Loucy (cell line): ENCODE measurements at regions not wholly inside any gene's neighbourhood (a gene's known extent, or its start where the extent isn't known, plus 50 kb on each side); places are given as distances from the start of the nearest gene placed in this dataset.

Experiments
- H2AFZ ChIP-seq: fragments of 200-600 bp; sonication (generic); 2 replicates; pipeline ENCODE4 v1.6.0; 2016; ENCODE audit warnings: antibody characterized with exemption, mild to moderate bottlenecking, low read length, moderate library complexity
- H3F3A ChIP-seq: fragments of 200-600 bp; 2 replicates; pipeline ENCODE4 v1.6.0; 2016; ENCODE audit warnings: antibody characterized with exemption, low read depth, mild to moderate bottlenecking
- H3K27me3 ChIP-seq: fragments of 200-600 bp; sonication (generic); 2 replicates; pipeline ENCODE4 v1.6.1; 2014; ENCODE audit warnings: low read length, mild to moderate bottlenecking; ENCODE audit not compliant: insufficient read depth, poor library complexity, severe bottlenecking
- H3K36me3 ChIP-seq: fragments of 200-600 bp; sonication (generic); 2 replicates; pipeline ENCODE4 v1.6.1; 2016; ENCODE audit warnings: low read length; ENCODE audit not compliant: insufficient read depth
- H3K4me1 ChIP-seq: fragments of 200-600 bp; sonication (generic); 2 replicates; pipeline ENCODE4 v1.5.1; 2014; ENCODE audit warnings: low read length, mild to moderate bottlenecking; ENCODE audit not compliant: insufficient read depth, poor library complexity, severe bottlenecking
- H3K4me2 ChIP-seq: fragments of 200-600 bp; sonication (generic); 2 replicates; pipeline ENCODE4 v1.6.0; 2014; ENCODE audit warnings: antibody characterized with exemption, low read length, low read depth, mild to moderate bottlenecking; ENCODE audit not compliant: poor library complexity, severe bottlenecking
- H3K4me3 ChIP-seq: fragments of 200-600 bp; sonication (generic); 2 replicates; pipeline ENCODE4 v1.5.1; 2014; ENCODE audit warnings: low read length, mild to moderate bottlenecking, mixed read lengths; ENCODE audit not compliant: poor library complexity, severe bottlenecking
- H3K79me2 ChIP-seq: fragments of 200-600 bp; sonication (generic); 2 replicates; pipeline ENCODE4 v1.6.1; 2014; ENCODE audit warnings: low read length; ENCODE audit not compliant: insufficient read depth
- H3K9ac ChIP-seq: fragments of 200-600 bp; sonication (generic); 2 replicates; pipeline ENCODE4 v1.6.0; 2014; ENCODE audit warnings: mild to moderate bottlenecking, low read depth, low read length, moderate library complexity; ENCODE audit not compliant: poor library complexity, severe bottlenecking
- H3K9me2 ChIP-seq: fragments of 200-600 bp; sonication (generic); replicated peaks from 2 replicates; pipeline ENCODE4 v1.6.1; 2016; ENCODE audit warnings: low read depth, low read length, mixed read lengths
- H3K9me3 ChIP-seq: fragments of 200-600 bp; sonication (generic); 2 replicates; pipeline ENCODE4 v1.6.1; 2014; ENCODE audit warnings: mild to moderate bottlenecking, antibody characterized with exemption, low read length, low read depth; ENCODE audit not compliant: insufficient read depth
- H4K20me1 ChIP-seq: fragments of 200-600 bp; sonication (generic); 2 replicates; pipeline ENCODE4 v1.6.0; 2014; ENCODE audit warnings: antibody characterized with exemption, low read length, mild to moderate bottlenecking; ENCODE audit not compliant: insufficient read depth, poor library complexity, severe bottlenecking
- CTCF ChIP-seq: fragments of 200-600 bp; sonication (generic); conservative IDR thresholded peaks from 2 replicates; pipeline ENCODE4 v1.5.1; 2014; ENCODE audit warnings: mild to moderate bottlenecking, antibody characterized with exemption, low read length
- EZH2phosphoT487 ChIP-seq: fragments of 200-600 bp; IDR thresholded peaks from 2 replicates; pipeline ENCODE4 v1.6.1; 2018; ENCODE audit warnings: antibody characterized with exemption, mild to moderate bottlenecking, moderate library complexity, borderline replicate concordance

GRCh38 chr2:136230464-136230863 is 112.5 kb upstream of the CXCR4 start:
- Histone ChIP-seq H3K9me3 (no peaks in the 10 kb centered on the region), H2AFZ (no peak overlapping the region), H3K9me2 (no peaks in the 10 kb centered on the region), H3F3A (no peaks in the 10 kb centered on the region), H4K20me1 (no peaks in the 10 kb centered on the region), H3K79me2 (no peaks in the 10 kb centered on the region), H3K4me3 (no peak overlapping the region), H3K9ac (no peak overlapping the region), H3K4me2 (no peak overlapping the region), H3K36me3 (no peaks in the 10 kb centered on the region), H3K27me3 (no peaks in the 10 kb centered on the region), H3K4me1 (peaks cover 24% of the 10 kb centered on the region)
- no peak for TF ChIP-seq CTCF
- TF ChIP-seq EZH2phosphoT487: no peak

GRCh38 chr2:136226903-136227302 is 109.0 kb upstream of the CXCR4 start:
- peaks cover 24% of the 10 kb centered on the region for H3K4me1 ChIP-seq

GRCh38 chr2:136225950-136226835 is 108.2 kb upstream of the CXCR4 start:
- no peaks in the 10 kb centered on the region for H3K79me2 ChIP-seq
- H3K4me2 ChIP-seq: peak overlapping the region; percentile 7
- H3K36me3 ChIP-seq: no peaks in the 10 kb centered on the region
- H3K4me1 ChIP-seq: peaks cover 24% of the 10 kb centered on the region
- H3K9me3 ChIP-seq: no peaks in the 10 kb centered on the region
- H4K20me1 ChIP-seq: no peaks in the 10 kb centered on the region
- no peaks in the 10 kb centered on the region for H3K27me3 ChIP-seq
- peak overlapping the region; percentile 39 for H3K9ac ChIP-seq
- H2AFZ ChIP-seq: peak overlapping the region; percentile 65
- no peak for TF ChIP-seq CTCF
- TF ChIP-seq EZH2phosphoT487: no peak
- H3K9me2 ChIP-seq: no peaks in the 10 kb centered on the region
- H3F3A ChIP-seq: no peaks in the 10 kb centered on the region
- no peak overlapping the region for H3K4me3 ChIP-seq

More at GRCh38 chr2:136226903-136227302, 109.0 kb upstream of the CXCR4 start:
- Histone ChIP-seq H3K4me2 (peak overlapping the region; percentile 7), H3K4me3 (no peak overlapping the region), H4K20me1 (no peaks in the 10 kb centered on the region), H2AFZ (no peak overlapping the region), H3K9me2 (no peaks in the 10 kb centered on the region), H3K9ac (peak overlapping the region; percentile 39), H3K9me3 (no peaks in the 10 kb centered on the region), H3K79me2 (no peaks in the 10 kb centered on the region), H3F3A (no peaks in the 10 kb centered on the region), H3K36me3 (no peaks in the 10 kb centered on the region), H3K27me3 (no peaks in the 10 kb centered on the region)
- TF ChIP-seq CTCF: no peak
- TF ChIP-seq EZH2phosphoT487: no peak
